Right kidney (tissue), 1 donor: ENCODE measurements at regions not wholly inside any gene's neighbourhood (a gene's known extent, or its start where the extent isn't known, plus 50 kb on each side); places are given as distances from the start of the nearest gene placed in this dataset.
"Not testable (repeated sequence)": the region's sequence is repeated elsewhere in the genome, so short reads cannot be mapped to it uniquely, and the experiment has no call there.

Source experiments
- DNase-seq: peaks from one replicate; pipeline ENCODE4 v3.0.0-alpha.2; 2016

- peak; percentile 7 for DNase-seq
Observed at GRCh38 chr3:34387826-34388564, 589.6 kb downstream of the PDCD6IP start.

- DNase-seq = no peak
Observed at GRCh38 chr3:34388830-34389229, 590.4 kb downstream of the PDCD6IP start.

GRCh38 chr3:34394978-34395748, 596.7 kb downstream of the PDCD6IP start:
- DNase-seq = no peak

- no peak for DNase-seq
Observed at GRCh38 chr3:34396288-34396687, 597.9 kb downstream of the PDCD6IP start.

- no peak for DNase-seq
Observed at GRCh38 chr3:34396956-34397355, 598.5 kb downstream of the PDCD6IP start.

GRCh38 chr3:34399401-34399800, 601.0 kb downstream of the PDCD6IP start:
- no peak for DNase-seq

GRCh38 chr3:34405159-34405558, 606.7 kb downstream of the PDCD6IP start:
- no peak for DNase-seq

GRCh38 chr3:34407281-34407680, 608.9 kb downstream of the PDCD6IP start:
- no peak for DNase-seq

GRCh38 chr3:34408088-34408487, 609.7 kb downstream of the PDCD6IP start:
- DNase-seq = no peak

- no peak for DNase-seq
Observed at GRCh38 chr3:34411596-34411995, 613.2 kb downstream of the PDCD6IP start.

- DNase-seq = no peak
Observed at GRCh38 chr3:34419801-34420200, 621.4 kb downstream of the PDCD6IP start.

- DNase-seq = no peak
Observed at GRCh38 chr3:34421762-34422161, 623.3 kb downstream of the PDCD6IP start.

- no peak for DNase-seq
Observed at GRCh38 chr3:34439796-34440195, 641.4 kb downstream of the PDCD6IP start.

- no peak for DNase-seq
Observed at GRCh38 chr3:34444137-34444536, 645.7 kb downstream of the PDCD6IP start.

GRCh38 chr3:34449305-34449704, 650.9 kb downstream of the PDCD6IP start:
- DNase-seq = no peak

GRCh38 chr3:34463414-34463813, 665.0 kb downstream of the PDCD6IP start:
- no peak for DNase-seq

- no peak for DNase-seq
Observed at GRCh38 chr3:34464646-34465045, 666.2 kb downstream of the PDCD6IP start.

GRCh38 chr3:34475851-34476250, 677.4 kb downstream of the PDCD6IP start:
- no peak for DNase-seq

- DNase-seq = no peak
Observed at GRCh38 chr3:34483311-34483887, 685.0 kb downstream of the PDCD6IP start.

- no peak for DNase-seq
Observed at GRCh38 chr3:34504366-34504765, 705.9 kb downstream of the PDCD6IP start.

- DNase-seq = peak; percentile 9
Observed at GRCh38 chr3:34504775-34505174, 706.3 kb downstream of the PDCD6IP start.

- DNase-seq = no peak
Observed at GRCh38 chr3:34508732-34509131, 710.3 kb downstream of the PDCD6IP start.

GRCh38 chr3:34511891-34512290, 713.5 kb downstream of the PDCD6IP start:
- no peak for DNase-seq

- not testable (repeated sequence) for DNase-seq
Observed at GRCh38 chr3:34519008-34519407, 720.6 kb downstream of the PDCD6IP start.
